NCI-H82 treated with DMSO at 0.1 percent for 48 hours (cell line): ENCODE measurements at regions not wholly inside any gene's neighbourhood (a gene's known extent, or its start where the extent isn't known, plus 50 kb on each side); places are given as distances from the start of the nearest gene placed in this dataset.
"Not testable (repeated sequence)": the region's sequence is repeated elsewhere in the genome, so short reads cannot be mapped to it uniquely, and the experiment has no call there.

ENCODE experiments used
- DNase-seq: peaks from one replicate; lab custom pipeline; 2025; ENCODE audit not compliant: unreplicated experiment; lab: John Stamatoyannopoulos, UW

GRCh38 chr1:221604390-221604789 lies 137.5 kb downstream of the DUSP10 start:
- not testable (repeated sequence) for DNase-seq

- DNase-seq = no peak
Observed at GRCh38 chr1:221604948-221605347, 136.9 kb downstream of the DUSP10 start.

GRCh38 chr1:221605569-221605968 lies 136.3 kb downstream of the DUSP10 start:
- DNase-seq = no peak

- DNase-seq = no peak
Observed at GRCh38 chr1:221606256-221606655, 135.6 kb downstream of the DUSP10 start.

- DNase-seq = no peak
Observed at GRCh38 chr1:221608835-221609320, 133.0 kb downstream of the DUSP10 start.

- no peak for DNase-seq
Observed at GRCh38 chr1:221611656-221612046, 130.2 kb downstream of the DUSP10 start.

GRCh38 chr1:221612047-221612777 lies 129.7 kb downstream of the DUSP10 start:
- DNase-seq = peak; percentile 59

- peak; percentile 61 for DNase-seq
Observed at GRCh38 chr1:221620437-221621384, 121.2 kb downstream of the DUSP10 start.

- DNase-seq = no peak
Observed at GRCh38 chr1:221621683-221622082, 120.2 kb downstream of the DUSP10 start.

GRCh38 chr1:221622389-221622788 lies 119.5 kb downstream of the DUSP10 start:
- no peak for DNase-seq

- no peak for DNase-seq
Observed at GRCh38 chr1:221625026-221625425, 116.9 kb downstream of the DUSP10 start.

- DNase-seq = no peak
Observed at GRCh38 chr1:221626041-221626440, 115.8 kb downstream of the DUSP10 start.

GRCh38 chr1:221630236-221630635 lies 111.7 kb downstream of the DUSP10 start:
- DNase-seq = no peak

- no peak for DNase-seq
Observed at GRCh38 chr1:221631556-221631955, 110.3 kb downstream of the DUSP10 start.

GRCh38 chr1:221632072-221632471 lies 109.8 kb downstream of the DUSP10 start:
- DNase-seq = peak; percentile 99

GRCh38 chr1:221633841-221634409 lies 108.0 kb downstream of the DUSP10 start:
- no peak for DNase-seq

GRCh38 chr1:221634606-221635005 lies 107.3 kb downstream of the DUSP10 start:
- DNase-seq = no peak

- no peak for DNase-seq
Observed at GRCh38 chr1:221635305-221635704, 106.6 kb downstream of the DUSP10 start.

- no peak for DNase-seq
Observed at GRCh38 chr1:221636096-221636495, 105.8 kb downstream of the DUSP10 start.

GRCh38 chr1:221636967-221637366 lies 104.9 kb downstream of the DUSP10 start:
- no peak for DNase-seq

- no peak for DNase-seq
Observed at GRCh38 chr1:221637641-221638041, 104.2 kb downstream of the DUSP10 start.

GRCh38 chr1:221638595-221638994 lies 103.3 kb downstream of the DUSP10 start:
- no peak for DNase-seq
